SH-SY5Y (cell line): ENCODE measurements at regions not wholly inside any gene's neighbourhood (a gene's known extent, or its start where the extent isn't known, plus 50 kb on each side); places are given as distances from the start of the nearest gene placed in this dataset.

Experiments used
- GATA2 ChIP-seq: IDR thresholded peaks from 2 replicates; pipeline ENCODE4 v1.6.1; 2011; ENCODE audit warnings: mild to moderate bottlenecking, low read depth, low read length
- GATA3 ChIP-seq: IDR thresholded peaks from 2 replicates; pipeline ENCODE4 v1.6.1; 2011; ENCODE audit warnings: low read depth, mild to moderate bottlenecking, low read length, moderate library complexity

GRCh38 chr9:108069991-108070390, 580.4 kb upstream of the KLF4 start:
- TF ChIP-seq GATA3 = no peak
- TF ChIP-seq GATA2 = no peak
